ENCODE measurements at regions not wholly inside any gene's neighbourhood (a gene's known extent, or its start where the extent isn't known, plus 50 kb on each side); places are given as distances from the start of the nearest gene placed in this dataset.

- in situ Hi-C loops (cut with HindIII; ENCODE audit: low pct_ligation_motif_present, low sequenced_read_pairs), result no loop called here
- Histone ChIP-seq H3K27me3 (replicated peaks) (no peaks in the 10 kb centered on the region), H3K27ac (peak overlapping the region; percentile 39), H3K4me3 (ENCODE audit: low read depth, low read length) (no peak overlapping the region), H3K36me3 (replicated peaks) (no peaks in the 10 kb centered on the region)
- peak; percentile 66 for DNase-seq
- no peak for TF ChIP-seq CTCF (IDR thresholded peaks at IDR 0.05; ENCODE audit: low read depth, low read length, missing control alignments)
Observed at GRCh38 chr16:85210423-85211169, 98.3 kb upstream of the CIBAR2 start.

- Histone ChIP-seq H3K27ac (peak overlapping the region; percentile 39), H3K36me3 (replicated peaks) (no peaks in the 10 kb centered on the region), H3K4me3 (ENCODE audit: low read depth, low read length) (no peak overlapping the region), H3K27me3 (replicated peaks) (no peaks in the 10 kb centered on the region)
- peak; percentile 72 for DNase-seq
- no peak for TF ChIP-seq CTCF (IDR thresholded peaks at IDR 0.05; ENCODE audit: low read depth, low read length, missing control alignments)
- in situ Hi-C loops (cut with HindIII; ENCODE audit: low pct_ligation_motif_present, low sequenced_read_pairs), result no loop called here
Observed at GRCh38 chr16:85211271-85211801, 99.1 kb upstream of the CIBAR2 start.

GRCh38 chr16:85213926-85214675 lies 101.8 kb upstream of the CIBAR2 start:
- Histone ChIP-seq H3K4me3 (ENCODE audit: low read depth, low read length) (no peak overlapping the region), H3K27ac (no peak overlapping the region), H3K36me3 (replicated peaks) (no peaks in the 10 kb centered on the region), H3K27me3 (replicated peaks) (no peaks in the 10 kb centered on the region)
- in situ Hi-C loops (cut with HindIII; ENCODE audit: low pct_ligation_motif_present, low sequenced_read_pairs), result no loop called here
- TF ChIP-seq CTCF (IDR thresholded peaks at IDR 0.05; ENCODE audit: low read depth, low read length, missing control alignments), result no peak
- DNase-seq, result no peak

GRCh38 chr16:85215478-85216118 lies 103.3 kb upstream of the CIBAR2 start:
- no peak for DNase-seq
- TF ChIP-seq CTCF (IDR thresholded peaks at IDR 0.05; ENCODE audit: low read depth, low read length, missing control alignments), result no peak
- Histone ChIP-seq H3K4me3 (ENCODE audit: low read depth, low read length) (no peak overlapping the region), H3K27me3 (replicated peaks) (no peaks in the 10 kb centered on the region), H3K27ac (no peak overlapping the region), H3K36me3 (replicated peaks) (no peaks in the 10 kb centered on the region)
- in situ Hi-C loops (cut with HindIII; ENCODE audit: low pct_ligation_motif_present, low sequenced_read_pairs), result no loop called here

- Histone ChIP-seq H3K27me3 (replicated peaks) (no peaks in the 10 kb centered on the region), H3K36me3 (replicated peaks) (no peaks in the 10 kb centered on the region), H3K4me3 (ENCODE audit: low read depth, low read length) (no peak overlapping the region), H3K27ac (no peak overlapping the region)
- in situ Hi-C loops (cut with HindIII; ENCODE audit: low pct_ligation_motif_present, low sequenced_read_pairs), result no loop called here
- no peak for TF ChIP-seq CTCF (IDR thresholded peaks at IDR 0.05; ENCODE audit: low read depth, low read length, missing control alignments)
- no peak for DNase-seq
Observed at GRCh38 chr16:85216522-85217375, 104.5 kb upstream of the CIBAR2 start.
